Stomach (tissue), 4 donors: ENCODE measurements at regions not wholly inside any gene's neighbourhood (a gene's known extent, or its start where the extent isn't known, plus 50 kb on each side); places are given as distances from the start of the nearest gene placed in this dataset.

Experiments
- EP300 ChIP-seq: sonication (generic); formaldehyde crosslinking; IDR thresholded peaks from one replicate; pipeline ENCODE4 v1.6.1; 2017; ENCODE audit warnings: antibody characterized with exemption
- POLR2A ChIP-seq, 4 donors: fragments of 450-650 bp; IDR thresholded peaks; one replicate each; pipeline ENCODE4 v1.6.1; 2016; ENCODE audit warnings: antibody characterized with exemption in 4 of 4, control low read depth in 2 of 4, mild to moderate bottlenecking in 1 of 4, moderate library complexity in 1 of 4
- POLR2AphosphoS5 ChIP-seq, 3 donors: sonication (generic); formaldehyde crosslinking; IDR thresholded peaks; one replicate each; pipeline ENCODE4 v1.6.1; 2016; ENCODE audit warnings: antibody characterized with exemption in 3 of 3
- TF ChIP-seq, protein P1 (sequence below), 7 experiments: fragments of 450-650 bp in 4 of 7; fragments of 200-600 bp in 3 of 7; sonication (generic) in 3 of 7; IDR thresholded peaks; one replicate each; pipeline ENCODE4 v1.5.1; 2016 to 2019; ENCODE audit warnings: antibody characterized with exemption in 7 of 7, control low read depth in 2 of 7, mild to moderate bottlenecking in 1 of 7

DNA sequence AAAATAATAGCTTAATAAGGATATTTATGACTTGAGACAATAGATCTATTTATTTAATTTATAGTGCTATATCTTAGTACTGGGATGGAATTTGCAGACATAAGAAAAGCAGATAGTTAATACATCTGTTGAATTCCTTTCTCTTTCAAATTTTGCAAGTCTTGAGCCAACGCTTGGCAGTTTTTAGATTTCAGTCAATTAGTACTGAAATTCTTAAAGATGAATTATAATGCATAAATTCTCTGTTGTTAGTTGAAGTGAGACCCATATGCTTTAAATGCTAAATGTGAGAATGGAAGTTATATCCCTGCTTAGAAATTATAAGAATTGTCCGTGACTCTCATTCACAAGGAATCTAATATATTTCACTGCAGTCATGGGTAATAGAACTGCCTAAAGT is 225.1 kb upstream of the ADGRB3 start:
- TF ChIP-seq, protein P1, sequence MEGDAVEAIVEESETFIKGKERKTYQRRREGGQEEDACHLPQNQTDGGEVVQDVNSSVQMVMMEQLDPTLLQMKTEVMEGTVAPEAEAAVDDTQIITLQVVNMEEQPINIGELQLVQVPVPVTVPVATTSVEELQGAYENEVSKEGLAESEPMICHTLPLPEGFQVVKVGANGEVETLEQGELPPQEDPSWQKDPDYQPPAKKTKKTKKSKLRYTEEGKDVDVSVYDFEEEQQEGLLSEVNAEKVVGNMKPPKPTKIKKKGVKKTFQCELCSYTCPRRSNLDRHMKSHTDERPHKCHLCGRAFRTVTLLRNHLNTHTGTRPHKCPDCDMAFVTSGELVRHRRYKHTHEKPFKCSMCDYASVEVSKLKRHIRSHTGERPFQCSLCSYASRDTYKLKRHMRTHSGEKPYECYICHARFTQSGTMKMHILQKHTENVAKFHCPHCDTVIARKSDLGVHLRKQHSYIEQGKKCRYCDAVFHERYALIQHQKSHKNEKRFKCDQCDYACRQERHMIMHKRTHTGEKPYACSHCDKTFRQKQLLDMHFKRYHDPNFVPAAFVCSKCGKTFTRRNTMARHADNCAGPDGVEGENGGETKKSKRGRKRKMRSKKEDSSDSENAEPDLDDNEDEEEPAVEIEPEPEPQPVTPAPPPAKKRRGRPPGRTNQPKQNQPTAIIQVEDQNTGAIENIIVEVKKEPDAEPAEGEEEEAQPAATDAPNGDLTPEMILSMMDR (IDR thresholded peaks at IDR 0.05) = no peak
- TF ChIP-seq POLR2AphosphoS5 (IDR thresholded peaks at IDR 0.05) (no peak), POLR2A (IDR thresholded peaks at IDR 0.05) (no peak), EP300 (no peak)
